ENCODE measurements at regions not wholly inside any gene's neighbourhood (a gene's known extent, or its start where the extent isn't known, plus 50 kb on each side); places are given as distances from the start of the nearest gene placed in this dataset.

- H4K20me1 ChIP-seq (ENCODE audit: control insufficient read depth, extremely low read depth, insufficient read depth, low read length) = no peaks in the 10 kb centered on the region
- no peak overlapping the region for H3K4me2 ChIP-seq (ENCODE audit: control insufficient read depth, extremely low read depth, insufficient read depth, low read depth, low read length)
- H3K27me3 ChIP-seq (ENCODE audit: control insufficient read depth, extremely low read depth, insufficient read depth, low read length) = no peaks in the 10 kb centered on the region
- dilution Hi-C loops (cut with MboI; ENCODE audit: extremely low pct_ligation_motif_present, low sequenced_read_pairs) = no loop called here
- no peaks in the 10 kb centered on the region for H3K36me3 ChIP-seq (ENCODE audit: control insufficient read depth in 2 of 2, extremely low read depth in 1 of 2, insufficient read depth in 2 of 2, low read length in 2 of 2)
- H3K27ac ChIP-seq (ENCODE audit: control insufficient read depth, insufficient read depth, low read length) = no peak overlapping the region
- no peak for TF ChIP-seq EZH2 (IDR thresholded peaks at IDR 0.05; ENCODE audit: low read length)
- no peak for TF ChIP-seq CTCF (optimal IDR thresholded peaks at IDR 0.05 in 1 of 3, IDR thresholded peaks at IDR 0.05 in 1 of 3, conservative IDR thresholded peaks at IDR 0.05 in 1 of 3; ENCODE audit: extremely low read depth in 1 of 3, insufficient read depth in 2 of 3, low read length in 3 of 3)
- peaks cover 3% of the 10 kb centered on the region for H3K4me1 ChIP-seq (ENCODE audit: control insufficient read depth, extremely low read depth, insufficient read depth, low read length)
- H3K9me3 ChIP-seq (ENCODE audit: control insufficient read depth, low read depth, low read length) = no peaks in the 10 kb centered on the region
- no peak overlapping the region for H3K9ac ChIP-seq (ENCODE audit: control insufficient read depth, extremely low read depth, insufficient read depth, low read length)
- H3K4me3 ChIP-seq (ENCODE audit: control insufficient read depth in 2 of 3, extremely low read depth in 1 of 3, insufficient read depth in 2 of 3, low read depth in 1 of 3, low read length in 3 of 3) = no peak overlapping the region
- H3K9me1 ChIP-seq (ENCODE audit: control insufficient read depth, extremely low read depth, insufficient read depth, low read length) = no peaks in the 10 kb centered on the region
- DNase-seq (ENCODE audit: low read depth, low spot score) (no peak), FAIRE-seq (no peak)
- no peak overlapping the region for H2AFZ ChIP-seq (ENCODE audit: control insufficient read depth, low read length)
- H3K79me2 ChIP-seq (ENCODE audit: control insufficient read depth, insufficient read depth, low read length) = no peaks in the 10 kb centered on the region
Observed at GRCh38 chr14:61891810-61892209, 129.6 kb downstream of the SNAPC1 start.

- Histone ChIP-seq H2AFZ (ENCODE audit: control insufficient read depth, low read length) (no peak overlapping the region), H3K9me3 (ENCODE audit: control insufficient read depth, low read depth, low read length) (no peaks in the 10 kb centered on the region), H3K4me3 (ENCODE audit: control insufficient read depth in 2 of 3, extremely low read depth in 1 of 3, insufficient read depth in 2 of 3, low read depth in 1 of 3, low read length in 3 of 3) (no peak overlapping the region), H3K27ac (ENCODE audit: control insufficient read depth, insufficient read depth, low read length) (no peak overlapping the region), H3K9me1 (ENCODE audit: control insufficient read depth, extremely low read depth, insufficient read depth, low read length) (no peaks in the 10 kb centered on the region), H3K27me3 (ENCODE audit: control insufficient read depth, extremely low read depth, insufficient read depth, low read length) (peaks cover 5% of the 10 kb centered on the region), H3K9ac (ENCODE audit: control insufficient read depth, extremely low read depth, insufficient read depth, low read length) (no peak overlapping the region), H3K79me2 (ENCODE audit: control insufficient read depth, insufficient read depth, low read length) (no peaks in the 10 kb centered on the region), H3K36me3 (ENCODE audit: control insufficient read depth in 2 of 2, extremely low read depth in 1 of 2, insufficient read depth in 2 of 2, low read length in 2 of 2) (no peaks in the 10 kb centered on the region), H3K4me2 (ENCODE audit: control insufficient read depth, extremely low read depth, insufficient read depth, low read depth, low read length) (no peak overlapping the region), H4K20me1 (ENCODE audit: control insufficient read depth, extremely low read depth, insufficient read depth, low read length) (no peaks in the 10 kb centered on the region), H3K4me1 (ENCODE audit: control insufficient read depth, extremely low read depth, insufficient read depth, low read length) (peaks cover 3% of the 10 kb centered on the region)
- dilution Hi-C loops (cut with MboI; ENCODE audit: extremely low pct_ligation_motif_present, low sequenced_read_pairs) = no loop called here
- DNase-seq (ENCODE audit: low read depth, low spot score) = no peak
- TF ChIP-seq CTCF (optimal IDR thresholded peaks at IDR 0.05 in 1 of 3, IDR thresholded peaks at IDR 0.05 in 1 of 3, conservative IDR thresholded peaks at IDR 0.05 in 1 of 3; ENCODE audit: extremely low read depth in 1 of 3, insufficient read depth in 2 of 3, low read length in 3 of 3) = no peak
- TF ChIP-seq EZH2 (IDR thresholded peaks at IDR 0.05; ENCODE audit: low read length) = no peak
- no peak for FAIRE-seq
Observed at GRCh38 chr14:61893371-61893940, 131.2 kb downstream of the SNAPC1 start.

Measured in keratinocyte (primary cell).